ENCODE measurements at regions not wholly inside any gene's neighbourhood (a gene's known extent, or its start where the extent isn't known, plus 50 kb on each side); places are given as distances from the start of the nearest gene placed in this dataset.

DNA sequence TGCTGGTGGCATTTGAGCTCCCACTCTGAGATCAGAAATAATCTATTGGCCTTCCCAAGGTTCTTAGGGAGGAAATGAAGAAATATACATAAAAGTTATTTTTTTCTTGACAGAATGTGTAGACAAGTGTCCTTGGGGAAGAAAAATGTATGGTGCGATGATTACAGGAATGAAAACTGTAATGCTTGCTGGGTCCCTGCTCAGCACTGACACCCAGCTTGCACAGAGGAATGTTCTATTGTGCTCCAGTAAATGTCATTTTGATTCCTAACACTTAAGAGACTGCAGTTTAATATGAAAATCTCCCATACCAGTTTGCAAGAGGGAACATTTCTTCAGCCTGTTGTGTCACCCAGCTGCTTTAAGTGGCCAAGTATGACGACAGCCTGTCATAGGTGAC lies 271.3 kb upstream of the TPM1 start:
- no peak for DNase-seq (ENCODE audit: low read depth)
- TF ChIP-seq, protein P1, sequence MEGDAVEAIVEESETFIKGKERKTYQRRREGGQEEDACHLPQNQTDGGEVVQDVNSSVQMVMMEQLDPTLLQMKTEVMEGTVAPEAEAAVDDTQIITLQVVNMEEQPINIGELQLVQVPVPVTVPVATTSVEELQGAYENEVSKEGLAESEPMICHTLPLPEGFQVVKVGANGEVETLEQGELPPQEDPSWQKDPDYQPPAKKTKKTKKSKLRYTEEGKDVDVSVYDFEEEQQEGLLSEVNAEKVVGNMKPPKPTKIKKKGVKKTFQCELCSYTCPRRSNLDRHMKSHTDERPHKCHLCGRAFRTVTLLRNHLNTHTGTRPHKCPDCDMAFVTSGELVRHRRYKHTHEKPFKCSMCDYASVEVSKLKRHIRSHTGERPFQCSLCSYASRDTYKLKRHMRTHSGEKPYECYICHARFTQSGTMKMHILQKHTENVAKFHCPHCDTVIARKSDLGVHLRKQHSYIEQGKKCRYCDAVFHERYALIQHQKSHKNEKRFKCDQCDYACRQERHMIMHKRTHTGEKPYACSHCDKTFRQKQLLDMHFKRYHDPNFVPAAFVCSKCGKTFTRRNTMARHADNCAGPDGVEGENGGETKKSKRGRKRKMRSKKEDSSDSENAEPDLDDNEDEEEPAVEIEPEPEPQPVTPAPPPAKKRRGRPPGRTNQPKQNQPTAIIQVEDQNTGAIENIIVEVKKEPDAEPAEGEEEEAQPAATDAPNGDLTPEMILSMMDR (IDR thresholded peaks at IDR 0.05; ENCODE audit: control insufficient read depth, insufficient read depth, low read depth, low read length, missing control alignments): no peak

GRCh38 chr15:62773369-62774165 lies 269.0 kb upstream of the TPM1 start:
- DNase-seq (ENCODE audit: low read depth): no peak
- H3K4me3 ChIP-seq (ENCODE audit: control insufficient read depth, low read depth, low read length): no peak overlapping the region
- TF ChIP-seq, protein P1 (IDR thresholded peaks at IDR 0.05; ENCODE audit: control insufficient read depth, insufficient read depth, low read depth, low read length, missing control alignments): no peak

More for the DNA sequence above, 271.3 kb upstream of the TPM1 start:
- no peak overlapping the region for H3K4me3 ChIP-seq (ENCODE audit: control insufficient read depth, low read depth, low read length)

DNA sequence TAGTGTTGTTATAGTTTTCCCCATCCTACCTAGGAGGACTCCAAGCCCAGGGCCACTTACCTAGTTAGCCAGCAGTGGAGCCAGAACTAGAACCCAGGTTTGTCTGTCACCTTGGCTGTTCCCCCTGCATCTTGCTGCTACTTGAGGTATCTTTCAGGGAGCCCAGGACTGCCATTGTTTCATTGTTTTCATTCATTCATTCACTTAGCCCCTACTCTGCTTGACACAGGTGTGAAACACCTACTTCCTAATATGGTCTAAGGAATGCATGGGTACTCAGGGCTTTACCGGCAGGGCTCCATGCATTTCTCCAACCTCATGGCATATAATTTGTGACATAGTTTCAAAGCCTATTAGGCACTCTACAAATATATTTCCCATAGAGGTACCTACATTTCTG lies 266.6 kb upstream of the TPM1 start:
- TF ChIP-seq, protein P1 (IDR thresholded peaks at IDR 0.05; ENCODE audit: control insufficient read depth, insufficient read depth, low read depth, low read length, missing control alignments): no peak

DNA sequence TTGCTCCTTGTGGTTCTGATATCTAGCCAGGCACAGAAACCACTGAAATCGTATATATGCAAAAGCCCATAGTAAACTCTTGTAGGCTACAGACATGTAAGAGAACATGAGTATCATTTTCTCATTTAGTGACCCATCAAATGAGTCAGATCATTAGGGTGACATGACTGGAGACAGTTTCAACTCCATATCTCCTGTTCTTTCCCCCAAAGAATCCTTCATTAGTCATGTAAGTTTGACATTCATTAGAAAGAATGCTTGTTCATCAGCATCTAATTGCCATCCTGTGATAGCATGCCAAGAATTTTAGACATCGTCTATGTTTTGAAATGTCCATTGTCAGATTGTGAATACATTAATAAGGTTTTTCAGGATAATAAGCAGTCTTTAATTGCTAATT lies 264.9 kb upstream of the TPM1 start:
- DNase-seq (ENCODE audit: low read depth): no peak
- TF ChIP-seq, protein P1 (IDR thresholded peaks at IDR 0.05; ENCODE audit: control insufficient read depth, insufficient read depth, low read depth, low read length, missing control alignments): no peak

More for the DNA sequence above, 266.6 kb upstream of the TPM1 start:
- DNase-seq (ENCODE audit: low read depth): no peak
- H3K4me3 ChIP-seq (ENCODE audit: control insufficient read depth, low read depth, low read length): no peak overlapping the region

DNA sequence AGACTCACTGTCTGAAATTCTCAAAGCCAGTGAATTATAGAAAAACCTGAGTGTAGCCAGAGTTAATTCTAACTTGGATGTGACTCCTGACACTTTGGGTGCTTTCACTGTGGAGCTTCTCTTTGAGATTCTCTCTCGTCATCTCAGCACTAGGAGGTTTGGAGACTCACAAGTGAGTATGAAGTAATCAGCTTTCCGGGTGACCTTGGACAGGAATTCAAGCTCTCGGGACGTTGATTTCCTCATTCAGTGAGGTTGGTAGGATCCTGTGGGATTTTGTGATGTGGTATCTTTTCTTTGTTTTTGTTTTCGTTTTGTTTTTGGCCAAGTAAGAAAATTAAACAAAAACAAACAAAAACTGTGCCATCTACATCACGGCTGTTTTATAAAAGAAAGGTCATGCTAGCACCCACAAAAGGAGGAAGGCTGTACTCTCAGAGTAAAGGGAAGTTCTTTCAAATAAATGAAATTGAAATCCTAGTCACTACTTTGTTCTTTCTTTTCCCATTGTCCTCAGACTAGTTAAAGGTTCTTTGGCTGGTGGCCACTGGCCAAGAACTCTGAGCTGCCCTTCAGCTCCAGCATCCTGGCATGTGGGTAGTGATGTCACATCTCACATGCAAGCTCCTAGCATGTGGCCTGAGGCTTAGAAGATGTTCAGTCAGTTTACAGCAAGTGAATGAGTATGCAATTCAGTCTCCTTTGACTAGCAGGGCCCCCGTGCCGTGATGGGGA lies 263.3 kb upstream of the TPM1 start:
- TF ChIP-seq, protein P1 (IDR thresholded peaks at IDR 0.05; ENCODE audit: control insufficient read depth, insufficient read depth, low read depth, low read length, missing control alignments): no peak
- no peak overlapping the region for H3K4me3 ChIP-seq (ENCODE audit: control insufficient read depth, low read depth, low read length)
- no peak for DNase-seq (ENCODE audit: low read depth)

More for the DNA sequence above, 264.9 kb upstream of the TPM1 start:
- no peak overlapping the region for H3K4me3 ChIP-seq (ENCODE audit: control insufficient read depth, low read depth, low read length)

- no peak overlapping the region for H3K4me3 ChIP-seq (ENCODE audit: control insufficient read depth, low read depth, low read length)
- TF ChIP-seq, protein P1 (IDR thresholded peaks at IDR 0.05; ENCODE audit: control insufficient read depth, insufficient read depth, low read depth, low read length, missing control alignments): no peak
- no peak for DNase-seq (ENCODE audit: low read depth)
Observed at GRCh38 chr15:62779899-62780298, 262.6 kb upstream of the TPM1 start.

All from AG09309 (cell line).